H1 (cell line): ENCODE measurements at regions not wholly inside any gene's neighbourhood (a gene's known extent, or its start where the extent isn't known, plus 50 kb on each side); places are given as distances from the start of the nearest gene placed in this dataset.

Source experiments
- CTCF ChIA-PET: fragments of 300-600 bp; sonication (Branson Sonifier 250); formaldehyde crosslinking; loops from one replicate; lab custom pipeline; 2021; ENCODE audit not compliant: partially characterized antibody; lab: Charles Lee
- POLR2A ChIA-PET: fragments of 300-600 bp; sonication (Branson Sonifier 250); formaldehyde crosslinking; loops from one replicate; lab custom pipeline; 2021; ENCODE audit warnings: inconsistent platforms; ENCODE audit not compliant: partially characterized antibody; lab: Charles Lee
- DNase-seq, 2 experiments: peaks; one replicate each; pipeline versions ENCODE4 v3.0.0 to v3.0.0-alpha.2; 2010 to 2022; ENCODE audit warnings: low spot score in 2 of 2, low read depth in 1 of 2, mixed read lengths in 1 of 2
- FAIRE-seq: peaks from 2 replicates; lab custom pipeline; 2011; peaks lifted over from hg19 to GRCh38; lab: Jason Lieb, UNC
- H2AFZ ChIP-seq: 2 replicates; pipeline ENCODE4 v1.8.1; 2012; ENCODE audit warnings: low read length, inconsistent platforms
- H2AK5ac ChIP-seq: 2 replicates; pipeline ENCODE4 v1.6.1; 2013; ENCODE audit warnings: low read depth, low read length
- H2BK120ac ChIP-seq: replicated peaks from 2 replicates; pipeline ENCODE3; 2013; ENCODE audit warnings: low read depth, low read length, inconsistent platforms
- H2BK12ac ChIP-seq: 2 replicates; pipeline ENCODE4 v1.6.1; 2013; ENCODE audit warnings: low read depth, low read length
- H2BK15ac ChIP-seq: 2 replicates; pipeline ENCODE4 v1.6.1; 2013; ENCODE audit warnings: low read length
- H2BK20ac ChIP-seq: 2 replicates; pipeline ENCODE4 v1.6.1; 2013; ENCODE audit warnings: low read length
- H2BK5ac ChIP-seq: 2 replicates; pipeline ENCODE4 v1.6.1; 2013; ENCODE audit warnings: low read depth, low read length
- H3K14ac ChIP-seq: 2 replicates; pipeline ENCODE4 v1.6.1; 2013; ENCODE audit warnings: inconsistent platforms; ENCODE audit not compliant: insufficient read length
- H3K18ac ChIP-seq: 2 replicates; pipeline ENCODE4 v1.6.1; 2013; ENCODE audit warnings: low read length; ENCODE audit errors: extremely low read depth
- H3K23ac ChIP-seq: 2 replicates; pipeline ENCODE4 v1.6.1; 2013; ENCODE audit warnings: inconsistent platforms; ENCODE audit not compliant: insufficient read length
- H3K23me2 ChIP-seq: 2 replicates; pipeline ENCODE4 v1.6.1; 2013; ENCODE audit warnings: low read depth, low read length
- H3K27ac ChIP-seq: 2 replicates; pipeline ENCODE4 v1.6.1; 2011; ENCODE audit warnings: low read depth, low read length, inconsistent platforms
- H3K27me3 ChIP-seq, 4 experiments: replicated peaks in 1 of 4; 1 replicate in 1 of 4; 2 replicates in 3 of 4; pipeline versions ENCODE4 v1.6.1 to v1.8.1; 2011 to 2013; ENCODE audit warnings: low read length in 3 of 4, mild to moderate bottlenecking in 3 of 4, inconsistent platforms in 2 of 4, mixed read lengths in 2 of 4, moderate library complexity in 1 of 4; ENCODE audit not compliant: control insufficient read depth in 3 of 4, insufficient read depth in 3 of 4; ENCODE audit errors: extremely low read depth in 1 of 4
- H3K36me3 ChIP-seq, 4 experiments: 2 replicates each; pipeline versions ENCODE4 v1.6.1 to v1.8.1; 2011 to 2013; ENCODE audit warnings: mild to moderate bottlenecking in 4 of 4, low read length in 3 of 4, moderate library complexity in 2 of 4, control low read depth in 1 of 4, inconsistent platforms in 1 of 4; ENCODE audit not compliant: insufficient read depth in 4 of 4, control insufficient read depth in 2 of 4
- H3K4ac ChIP-seq: replicated peaks from 2 replicates; pipeline ENCODE3; 2013; ENCODE audit warnings: low read length, low read depth, mixed read lengths, inconsistent platforms; ENCODE audit not compliant: insufficient read length
- H3K4me1 ChIP-seq, 4 experiments: replicated peaks in 1 of 4; 1 replicate in 1 of 4; 2 replicates in 3 of 4; pipeline versions ENCODE4 v1.6.1 to v1.8.1; 2011 to 2013; ENCODE audit warnings: low read length in 3 of 4, inconsistent platforms in 2 of 4, mixed read lengths in 1 of 4; ENCODE audit not compliant: insufficient read depth in 4 of 4, control insufficient read depth in 3 of 4
- H3K4me2 ChIP-seq, 2 experiments: 2 replicates each; pipeline versions ENCODE4 v1.6.1 to v1.8.1; 2011 to 2013; ENCODE audit warnings: low read depth in 2 of 2, low read length in 2 of 2, control low read depth in 1 of 2, inconsistent platforms in 1 of 2, mild to moderate bottlenecking in 1 of 2; ENCODE audit not compliant: insufficient read depth in 1 of 2
- H3K4me3 ChIP-seq, 4 experiments: fragments of 200-600, 300-600 bp in 1 of 4; sonication (generic), shearing (Covaris generic), sonication (Bioruptor Twin) in 1 of 4; 2 replicates each; pipeline versions ENCODE4 v1.5.1 to v1.8.1; 2011 to 2016; ENCODE audit warnings: low read length in 4 of 4, low read depth in 3 of 4, control low read depth in 2 of 4, inconsistent platforms in 2 of 4, mild to moderate bottlenecking in 2 of 4, mixed read lengths in 1 of 4, moderate library complexity in 1 of 4; ENCODE audit not compliant: insufficient read depth in 2 of 4; ENCODE audit errors: extremely low read depth in 1 of 4
- H3K56ac ChIP-seq: replicated peaks from 2 replicates; pipeline ENCODE3; 2013; ENCODE audit warnings: low read depth, mild to moderate bottlenecking, mixed read lengths, low read length, inconsistent platforms; ENCODE audit not compliant: insufficient read length
- H3K79me1 ChIP-seq: 2 replicates; pipeline ENCODE4 v1.6.1; 2013; ENCODE audit warnings: low read depth, low read length, control low read depth
- H3K79me2 ChIP-seq, 2 experiments: 2 replicates each; pipeline versions ENCODE4 v1.6.1 to v1.8.1; 2012 to 2013; ENCODE audit warnings: low read length in 2 of 2, mild to moderate bottlenecking in 2 of 2, inconsistent platforms in 1 of 2; ENCODE audit not compliant: insufficient read depth in 2 of 2, control insufficient read depth in 1 of 2
- H3K9ac ChIP-seq, 4 experiments: replicated peaks in 1 of 4; 1 replicate in 1 of 4; 2 replicates in 3 of 4; pipeline versions ENCODE4 v1.6.1 to v1.8.1; 2011 to 2013; ENCODE audit warnings: low read depth in 3 of 4, low read length in 3 of 4, control low read depth in 2 of 4, mild to moderate bottlenecking in 2 of 4, moderate library complexity in 2 of 4, inconsistent platforms in 1 of 4; ENCODE audit errors: extremely low read depth in 1 of 4
- H3K9me3 ChIP-seq, 2 experiments: 2 replicates each; pipeline versions ENCODE4 v1.6.1 to v1.8.1; 2012 to 2013; ENCODE audit warnings: mild to moderate bottlenecking in 2 of 2, moderate library complexity in 2 of 2, control low read depth in 1 of 2, inconsistent platforms in 1 of 2, low read depth in 1 of 2, low read length in 1 of 2, mixed read lengths in 1 of 2; ENCODE audit not compliant: insufficient read depth in 2 of 2
- H4K20me1 ChIP-seq, 2 experiments: replicated peaks in 1 of 2; 2 replicates each; pipeline versions ENCODE3 to v1.8.1; 2011 to 2013; ENCODE audit warnings: inconsistent platforms in 2 of 2, low read length in 2 of 2, mild to moderate bottlenecking in 1 of 2; ENCODE audit not compliant: insufficient read depth in 2 of 2, control insufficient read depth in 1 of 2
- H4K5ac ChIP-seq: 2 replicates; pipeline ENCODE4 v1.6.1; 2013; ENCODE audit warnings: low read length, low read depth, mixed read lengths, inconsistent platforms; ENCODE audit not compliant: insufficient read length
- H4K8ac ChIP-seq: 2 replicates; pipeline ENCODE4 v1.8.0; 2013; ENCODE audit warnings: mild to moderate bottlenecking, moderate library complexity, low read length, inconsistent platforms; ENCODE audit not compliant: insufficient read depth; ENCODE audit errors: extremely low read depth
- H4K91ac ChIP-seq: replicated peaks from 2 replicates; pipeline ENCODE3; 2013; ENCODE audit warnings: low read length, mixed read lengths, inconsistent platforms; ENCODE audit not compliant: insufficient read length
- CBX8 ChIP-seq: fragments of 300-800, 300-1000 bp; sonication (generic); IDR thresholded peaks from 2 replicates; pipeline ENCODE4 v1.7.1; 2016; ENCODE audit warnings: low read depth, low read length, borderline replicate concordance
- CHD1 ChIP-seq: IDR thresholded peaks from 2 replicates; pipeline ENCODE4 v1.6.1; 2012; ENCODE audit warnings: low read depth, low read length, improper control_type of control experiment
- EGR1 ChIP-seq: IDR thresholded peaks from 2 replicates; pipeline ENCODE4 v1.6.1; 2011; ENCODE audit warnings: low read depth, low read length, borderline replicate concordance
- EZH2 ChIP-seq: fragments of 200-600 bp; sonication (generic); IDR thresholded peaks from 2 replicates; pipeline ENCODE4 v1.7.1; 2012; ENCODE audit warnings: low read depth, mild to moderate bottlenecking, moderate library complexity, low read length, inconsistent platforms; ENCODE audit not compliant: severe bottlenecking
- FOSL1 ChIP-seq: IDR thresholded peaks from 2 replicates; pipeline ENCODE4 v1.6.1; 2011; ENCODE audit warnings: mild to moderate bottlenecking, low read depth, low read length, moderate library complexity; ENCODE audit not compliant: insufficient read depth
- GTF2F1 ChIP-seq: IDR thresholded peaks from 2 replicates; pipeline ENCODE4 v1.6.1; 2012; ENCODE audit warnings: low read depth, low read length, improper control_type of control experiment, borderline replicate concordance
- KDM1A ChIP-seq: fragments of 200-600, 300-600 bp; sonication (generic); IDR thresholded peaks from 2 replicates; pipeline ENCODE4 v1.7.1; 2016; ENCODE audit warnings: mild to moderate bottlenecking, low read length, borderline replicate concordance
- MAFK ChIP-seq: IDR thresholded peaks from 2 replicates; pipeline ENCODE4 v1.6.1; 2012; ENCODE audit warnings: low read depth, mild to moderate bottlenecking, improper control_type of control experiment, low read length
- NRF1 ChIP-seq: IDR thresholded peaks from 2 replicates; pipeline ENCODE4 v1.6.1; 2011; ENCODE audit warnings: mild to moderate bottlenecking, low read depth, low read length, improper control_type of control experiment
- PHF8 ChIP-seq: fragments of 200-600 bp; sonication (generic); conservative IDR thresholded peaks from 2 replicates; pipeline ENCODE4 v1.7.1; 2012; ENCODE audit warnings: low read depth, mild to moderate bottlenecking, inconsistent platforms, low read length, moderate library complexity
- SP2 ChIP-seq: IDR thresholded peaks from 2 replicates; pipeline ENCODE4 v1.6.1; 2012; ENCODE audit warnings: mild to moderate bottlenecking, low read length, inconsistent platforms
- SRF ChIP-seq: IDR thresholded peaks from 2 replicates; pipeline ENCODE4 v1.6.1; 2011; ENCODE audit warnings: mild to moderate bottlenecking, low read depth, low read length, moderate library complexity
- TEAD4 ChIP-seq: IDR thresholded peaks from 2 replicates; pipeline ENCODE4 v1.6.1; 2012; ENCODE audit warnings: low read depth, low read length, inconsistent platforms, mixed read lengths
- YY1 ChIP-seq: IDR thresholded peaks from 2 replicates; pipeline ENCODE4 v1.6.1; 2011; ENCODE audit warnings: low read depth, mild to moderate bottlenecking, low read length
- WGBS, 2 experiments: shearing (Covaris generic) in 1 of 2; methylation state at CpG; one replicate each; pipeline versions ENCODE4 v1.1.6 to v1.1.7; 2013 to 2015; ENCODE audit warnings: low lambda C conversion rate in 2 of 2, mixed read lengths in 2 of 2, inconsistent platforms in 1 of 2, low coverage in 1 of 2, missing lambda C conversion rate in 1 of 2; ENCODE audit not compliant: insufficient replicate concordance in 2 of 2, insufficient coverage in 1 of 2, insufficient read length in 1 of 2; ENCODE audit errors: extremely low coverage in 1 of 2, missing lambda C conversion rate in 1 of 2; 5-methylcytosine and 5-hydroxymethylcytosine counted together
- TF ChIP-seq, protein P1 (sequence below): IDR thresholded peaks from 2 replicates; pipeline ENCODE4 v1.6.1; 2012; ENCODE audit warnings: inconsistent platforms

DNA sequence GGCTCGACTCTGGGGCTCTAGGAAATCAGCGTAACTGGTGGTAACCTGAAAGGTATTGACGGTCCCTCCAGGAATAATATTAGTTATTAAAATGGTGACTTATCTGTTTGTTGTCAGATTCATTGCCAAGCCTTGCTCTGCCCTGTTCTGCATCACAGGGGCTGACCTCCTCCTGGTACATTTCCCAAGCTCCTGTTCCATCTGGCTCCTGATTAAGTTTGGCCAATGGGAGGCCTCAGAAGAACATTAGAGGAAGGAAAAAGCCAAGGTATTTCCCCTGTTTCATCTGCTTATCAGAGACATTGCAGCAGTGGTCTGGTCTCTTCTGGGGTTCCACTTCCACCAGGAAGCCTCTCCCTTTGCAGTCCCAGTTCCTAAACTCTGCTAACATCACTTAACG is 527.0 kb downstream of the TNS1 start:
- Histone ChIP-seq H3K27me3 (no peaks in the 10 kb centered on the region; a peak in 1 of 7 replicates), H3K9ac (no peak overlapping the region), H2BK5ac (no peak overlapping the region), H3K23me2 (no peaks in the 10 kb centered on the region), H2BK120ac (no peak overlapping the region), H4K91ac (no peak overlapping the region), H3K4ac (no peak overlapping the region), H4K20me1 (no peaks in the 10 kb centered on the region), H3K18ac (no peak overlapping the region), H2BK12ac (no peak overlapping the region), H4K5ac (no peak overlapping the region), H2BK15ac (no peak overlapping the region), H3K56ac (no peak overlapping the region), H3K9me3 (no peaks in the 10 kb centered on the region), H2BK20ac (no peak overlapping the region), H3K23ac (no peak overlapping the region), H2AK5ac (no peak overlapping the region), H3K4me2 (no peak overlapping the region), H3K79me2 (no peaks in the 10 kb centered on the region), H3K4me3 (no peak overlapping the region), H3K79me1 (no peaks in the 10 kb centered on the region), H3K4me1 (peaks cover 0 to 6% (median 2%) of the 10 kb centered on the region in 4 experiments; a peak in 4 of 7 replicates), H3K27ac (no peak overlapping the region), H2AFZ (no peak overlapping the region), H4K8ac (no peak overlapping the region), H3K36me3 (no peaks in the 10 kb centered on the region), H3K14ac (no peak overlapping the region)
- no peak for DNase-seq
- FAIRE-seq: no peak
- POLR2A ChIA-PET: no interaction called here
- WGBS, 2 experiments: 94% methylated on average over 4 of the region's 4 CpGs; no CpG with 5 or more reads in 1 of the 2 experiments
- CTCF ChIA-PET: interaction anchor here (1.0 to 4.8 kb wide), 6 partner anchors 9 to 780 kb away, joined by 3 to 26 read pairs (median 3); partner anchors contain the start of gene IGFBP5
- TF ChIP-seq FOSL1 (no peak), SRF (no peak), CHD1 (no peak), KDM1A (no peak), PHF8 (no peak), EZH2 (no peak), YY1 (no peak), GTF2F1 (no peak), CBX8 (no peak), SP2 (no peak), TEAD4 (no peak), NRF1 (no peak), EGR1 (no peak), MAFK (no peak)
- TF ChIP-seq, protein P1, sequence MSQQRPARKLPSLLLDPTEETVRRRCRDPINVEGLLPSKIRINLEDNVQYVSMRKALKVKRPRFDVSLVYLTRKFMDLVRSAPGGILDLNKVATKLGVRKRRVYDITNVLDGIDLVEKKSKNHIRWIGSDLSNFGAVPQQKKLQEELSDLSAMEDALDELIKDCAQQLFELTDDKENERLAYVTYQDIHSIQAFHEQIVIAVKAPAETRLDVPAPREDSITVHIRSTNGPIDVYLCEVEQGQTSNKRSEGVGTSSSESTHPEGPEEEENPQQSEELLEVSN: no peak
